Fibroblast of skin of left biceps (primary cell): ENCODE measurements at regions not wholly inside any gene's neighbourhood (a gene's known extent, or its start where the extent isn't known, plus 50 kb on each side); places are given as distances from the start of the nearest gene placed in this dataset.
"Not testable (repeated sequence)": the region's sequence is repeated elsewhere in the genome, so short reads cannot be mapped to it uniquely, and the experiment has no call there.

Source experiments
- DNase-seq, 2 experiments: peaks; one replicate each; pipeline ENCODE4 v3.0.0-alpha.2; 2013; ENCODE audit warnings: low read depth in 2 of 2

- DNase-seq: no peak
Measured at GRCh38 chr2:54038835-54039234, 68.0 kb upstream of the PSME4 start.

GRCh38 chr2:54031288-54031687, 60.5 kb upstream of the PSME4 start:
- DNase-seq: not testable (repeated sequence)

DNA sequence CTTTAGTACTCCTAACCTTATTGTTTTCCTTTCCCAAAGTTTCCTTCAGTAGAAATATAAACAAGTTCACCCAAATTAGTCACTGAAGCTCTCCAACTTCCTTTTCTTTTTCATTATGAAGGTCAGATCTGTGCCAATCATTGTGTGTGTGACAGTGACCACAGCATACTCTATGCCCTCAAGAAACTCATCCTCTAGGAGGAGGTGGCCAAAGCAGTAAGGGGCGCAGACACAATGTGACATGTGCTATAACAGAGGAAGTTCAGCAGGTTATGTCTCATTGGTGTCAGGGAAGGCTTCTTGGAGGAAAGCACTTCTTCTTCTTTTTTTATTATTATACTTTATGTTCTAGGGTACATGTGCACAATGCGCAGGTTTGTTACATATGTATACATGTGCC, 60.0 kb upstream of the PSME4 start:
- no peak for DNase-seq

DNA sequence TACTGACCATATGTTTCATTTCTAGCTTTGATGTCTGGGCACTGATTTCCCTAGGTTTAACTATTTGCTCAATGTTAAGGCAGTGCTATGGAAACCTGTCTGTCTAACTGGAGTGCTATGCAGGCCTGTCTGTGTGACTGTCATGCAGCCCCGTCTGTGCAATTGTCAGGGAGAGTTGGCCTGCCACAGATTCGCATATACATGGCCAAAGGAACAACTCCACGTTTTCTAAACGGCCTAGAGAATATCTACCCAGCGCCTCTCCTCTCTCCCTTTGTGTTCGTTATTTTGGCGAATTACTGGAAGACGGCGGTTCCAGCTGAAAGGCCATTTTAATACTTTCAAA, 59.6 kb upstream of the PSME4 start:
- no peak for DNase-seq

- no peak for DNase-seq
Measured at GRCh38 chr2:54029721-54030395, 59.1 kb upstream of the PSME4 start.

- not testable (repeated sequence) for DNase-seq
Measured at GRCh38 chr2:54025463-54026075, 54.8 kb upstream of the PSME4 start.

GRCh38 chr2:54024576-54024975, 53.8 kb upstream of the PSME4 start:
- no peak for DNase-seq

DNA sequence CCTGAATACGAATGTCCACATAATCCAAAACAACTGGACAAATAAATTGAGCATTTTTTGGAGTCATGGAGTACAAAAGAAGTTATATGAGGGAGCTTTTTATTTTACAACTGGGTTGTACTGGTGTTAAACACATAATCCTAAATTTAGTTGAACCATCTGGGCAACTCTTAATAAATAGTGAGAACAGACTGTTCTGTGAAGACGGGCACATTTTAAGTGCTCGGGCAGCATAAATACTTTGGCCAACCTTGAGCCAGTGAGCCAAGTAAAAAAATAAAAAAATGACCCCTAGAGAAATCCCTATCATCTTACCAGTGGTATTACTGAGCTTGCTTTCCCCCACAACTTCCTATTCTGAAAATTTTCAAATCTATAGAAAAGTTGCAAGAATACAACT, 50.9 kb upstream of the PSME4 start:
- DNase-seq: no peak

- DNase-seq: no peak
Measured at GRCh38 chr2:54020793-54021414, 50.1 kb upstream of the PSME4 start.
